ENCODE measurements at regions not wholly inside any gene's neighbourhood (a gene's known extent, or its start where the extent isn't known, plus 50 kb on each side); places are given as distances from the start of the nearest gene placed in this dataset.

DNA sequence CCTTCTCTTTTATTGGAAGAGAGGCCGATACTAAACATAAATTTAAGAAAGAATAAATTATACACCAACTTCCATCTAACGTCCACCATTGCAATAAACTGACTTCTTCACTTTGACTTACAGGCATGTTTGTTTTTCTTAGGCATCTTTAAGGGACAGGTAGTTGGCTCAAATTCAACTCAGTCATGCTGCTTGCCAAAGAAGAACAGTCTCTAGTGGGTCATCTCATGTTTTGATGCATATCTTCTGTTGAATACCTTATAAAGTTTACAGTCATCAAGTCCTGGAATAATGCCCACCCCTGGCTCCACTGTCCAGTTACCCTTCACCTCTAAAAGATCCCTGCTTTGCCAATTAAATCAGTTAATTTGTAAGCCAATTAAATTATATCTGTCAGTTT is 328.2 kb upstream of the GRAMD2B start:
- H3K4me2 ChIP-seq (ENCODE audit: low read depth, low read length) = no peak overlapping the region
- intact Hi-C loops (cut with micrococcal nuclease; ENCODE audit: unreplicated experiment) = no loop called here
- no peak overlapping the region for H2AFZ ChIP-seq (ENCODE audit: low read length)
- DNase-seq (ENCODE audit: low spot score) (no peak), ATAC-seq (no peak), FAIRE-seq (no peak)
- no peaks in the 10 kb centered on the region for H3K36me3 ChIP-seq (replicated peaks in 1 of 2; ENCODE audit: control insufficient read depth in 1 of 2, insufficient read depth in 2 of 2, low read length in 2 of 2)
- no peaks in the 10 kb centered on the region for H3K27me3 ChIP-seq (ENCODE audit: control insufficient read depth in 1 of 2, insufficient read depth in 2 of 2, low read length in 2 of 2)
- no peaks in the 10 kb centered on the region for H4K20me1 ChIP-seq (ENCODE audit: insufficient read depth, low read length)
- in situ Hi-C loops (cut with HindIII; ENCODE audit: extremely low pct_ligation_motif_present, low pct_unique_long_range_greater_than_20kb) = no loop called here
- TF ChIP-seq ZMYM4 (CRISPR knock-in tag; IDR thresholded peaks at IDR 0.05) = no peak
- no peak for TF ChIP-seq ZNF747 (CRISPR knock-in tag; IDR thresholded peaks at IDR 0.05; ENCODE audit: borderline replicate concordance)
- TF ChIP-seq, protein P1, sequence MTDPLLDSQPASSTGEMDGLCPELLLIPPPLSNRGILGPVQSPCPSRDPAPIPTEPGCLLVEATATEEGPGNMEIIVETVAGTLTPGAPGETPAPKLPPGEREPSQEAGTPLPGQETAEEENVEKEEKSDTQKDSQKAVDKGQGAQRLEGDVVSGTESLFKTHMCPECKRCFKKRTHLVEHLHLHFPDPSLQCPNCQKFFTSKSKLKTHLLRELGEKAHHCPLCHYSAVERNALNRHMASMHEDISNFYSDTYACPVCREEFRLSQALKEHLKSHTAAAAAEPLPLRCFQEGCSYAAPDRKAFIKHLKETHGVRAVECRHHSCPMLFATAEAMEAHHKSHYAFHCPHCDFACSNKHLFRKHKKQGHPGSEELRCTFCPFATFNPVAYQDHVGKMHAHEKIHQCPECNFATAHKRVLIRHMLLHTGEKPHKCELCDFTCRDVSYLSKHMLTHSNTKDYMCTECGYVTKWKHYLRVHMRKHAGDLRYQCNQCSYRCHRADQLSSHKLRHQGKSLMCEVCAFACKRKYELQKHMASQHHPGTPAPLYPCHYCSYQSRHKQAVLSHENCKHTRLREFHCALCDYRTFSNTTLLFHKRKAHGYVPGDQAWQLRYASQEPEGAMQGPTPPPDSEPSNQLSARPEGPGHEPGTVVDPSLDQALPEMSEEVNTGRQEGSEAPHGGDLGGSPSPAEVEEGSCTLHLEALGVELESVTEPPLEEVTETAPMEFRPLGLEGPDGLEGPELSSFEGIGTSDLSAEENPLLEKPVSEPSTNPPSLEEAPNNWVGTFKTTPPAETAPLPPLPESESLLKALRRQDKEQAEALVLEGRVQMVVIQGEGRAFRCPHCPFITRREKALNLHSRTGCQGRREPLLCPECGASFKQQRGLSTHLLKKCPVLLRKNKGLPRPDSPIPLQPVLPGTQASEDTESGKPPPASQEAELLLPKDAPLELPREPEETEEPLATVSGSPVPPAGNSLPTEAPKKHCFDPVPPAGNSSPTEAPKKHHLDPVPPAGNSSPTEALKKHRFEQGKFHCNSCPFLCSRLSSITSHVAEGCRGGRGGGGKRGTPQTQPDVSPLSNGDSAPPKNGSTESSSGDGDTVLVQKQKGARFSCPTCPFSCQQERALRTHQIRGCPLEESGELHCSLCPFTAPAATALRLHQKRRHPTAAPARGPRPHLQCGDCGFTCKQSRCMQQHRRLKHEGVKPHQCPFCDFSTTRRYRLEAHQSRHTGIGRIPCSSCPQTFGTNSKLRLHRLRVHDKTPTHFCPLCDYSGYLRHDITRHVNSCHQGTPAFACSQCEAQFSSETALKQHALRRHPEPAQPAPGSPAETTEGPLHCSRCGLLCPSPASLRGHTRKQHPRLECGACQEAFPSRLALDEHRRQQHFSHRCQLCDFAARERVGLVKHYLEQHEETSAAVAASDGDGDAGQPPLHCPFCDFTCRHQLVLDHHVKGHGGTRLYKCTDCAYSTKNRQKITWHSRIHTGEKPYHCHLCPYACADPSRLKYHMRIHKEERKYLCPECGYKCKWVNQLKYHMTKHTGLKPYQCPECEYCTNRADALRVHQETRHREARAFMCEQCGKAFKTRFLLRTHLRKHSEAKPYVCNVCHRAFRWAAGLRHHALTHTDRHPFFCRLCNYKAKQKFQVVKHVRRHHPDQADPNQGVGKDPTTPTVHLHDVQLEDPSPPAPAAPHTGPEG (CRISPR knock-in tag; IDR thresholded peaks at IDR 0.05) = no peak
- no peak for TF ChIP-seq PITX1 (CRISPR knock-in tag; IDR thresholded peaks at IDR 0.05)
- 2% methylated on average over 2 of the region's 2 CpGs for WGBS (ENCODE audit: low lambda C conversion rate)
- ChIA-PET POLR2A (no interaction called here), CTCF (ENCODE audit: low intra/inter-chr PET ratio, low total read pairs) (no interaction called here)
- no peak overlapping the region for H3K27ac ChIP-seq (ENCODE audit: extremely low read length, insufficient read depth, low read length)
- H3K79me2 ChIP-seq (ENCODE audit: insufficient read depth, low read length) = no peaks in the 10 kb centered on the region
- BruUV-seq (replicated peaks) = no TSS peak
- H3K9ac ChIP-seq (ENCODE audit: insufficient read depth, low read depth, low read length) = no peak overlapping the region
- no peak overlapping the region for H3K4me3 ChIP-seq (replicated peaks in 1 of 3; ENCODE audit: insufficient read depth in 1 of 3, low read depth in 2 of 3, low read length in 3 of 3)
- no peaks in the 10 kb centered on the region for H3K9me3 ChIP-seq (ENCODE audit: low read length)
- no peaks in the 10 kb centered on the region for H3K4me1 ChIP-seq (ENCODE audit: insufficient read depth, low read length)

Data from HepG2 (cell line).